H7 (cell line): ENCODE measurements at regions not wholly inside any gene's neighbourhood (a gene's known extent, or its start where the extent isn't known, plus 50 kb on each side); places are given as distances from the start of the nearest gene placed in this dataset.
A peak's percentile ranks its signal among the peaks of the same experiment; 100 is the strongest.

Experiments
- DNase-seq: peaks from one replicate; pipeline ENCODE4 v3.0.0; 2012
- H3K27me3 ChIP-seq: 2 replicates; pipeline ENCODE4 v1.6.0; 2011; ENCODE audit warnings: mild to moderate bottlenecking, low read length; ENCODE audit not compliant: control insufficient read depth, insufficient read depth
- H3K36me3 ChIP-seq: replicated peaks from 2 replicates; pipeline ENCODE4 v1.5.1; 2011; ENCODE audit warnings: low read length; ENCODE audit not compliant: control insufficient read depth, insufficient read depth
- H3K4me3 ChIP-seq: 2 replicates; pipeline ENCODE4 v1.5.1; 2011; ENCODE audit warnings: low read depth, mild to moderate bottlenecking, control low read depth, low read length, moderate library complexity; ENCODE audit not compliant: insufficient read depth

DNA sequence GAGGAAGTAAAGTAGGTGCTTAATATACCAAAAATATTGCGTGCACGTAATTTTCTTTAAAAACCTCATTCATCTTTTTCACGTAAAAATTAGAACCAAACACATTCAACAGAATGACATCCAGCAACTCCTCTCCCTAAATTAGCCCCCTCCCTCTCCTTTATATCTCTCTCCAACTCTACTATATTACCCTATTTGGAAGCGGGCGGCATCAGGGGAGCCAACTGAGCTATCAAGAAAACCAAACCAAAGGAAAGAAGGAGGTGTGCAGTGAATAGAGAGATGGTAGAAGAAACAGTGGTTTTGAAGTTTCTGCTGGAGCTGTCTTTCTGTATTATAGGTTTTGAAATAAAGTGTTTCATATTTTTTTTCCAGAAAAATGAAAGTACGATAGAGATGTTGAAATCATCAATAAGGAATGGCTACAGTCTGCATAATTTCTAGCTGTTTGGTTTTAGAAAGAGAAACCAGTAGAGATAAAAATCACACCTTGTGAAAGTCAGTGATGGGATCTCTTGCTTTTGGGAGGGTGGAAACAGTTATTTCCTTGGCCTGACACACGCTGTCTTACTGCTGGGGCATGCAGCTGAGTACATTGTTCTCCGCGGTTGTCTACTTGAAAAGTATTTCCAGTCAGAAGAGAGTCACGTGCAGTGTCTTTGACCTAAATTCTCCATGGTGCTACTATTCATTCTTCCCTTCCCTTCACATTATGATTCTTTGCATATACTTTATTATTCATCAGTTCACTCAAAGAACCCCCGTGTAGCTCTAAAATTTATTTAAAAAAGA lies 94.1 kb upstream of the WDR17 start:
- Histone ChIP-seq H3K4me3 (no peak overlapping the region), H3K36me3 (no peaks in the 10 kb centered on the region), H3K27me3 (no peaks in the 10 kb centered on the region)
- peak; percentile 15 for DNase-seq

- no peak overlapping the region for H3K4me3 ChIP-seq
- no peak for DNase-seq
- no peaks in the 10 kb centered on the region for H3K36me3 ChIP-seq
- H3K27me3 ChIP-seq, result no peaks in the 10 kb centered on the region
These were observed 92.4 kb upstream of the WDR17 start for GRCh38 chr4:175973027-175973923.

- Histone ChIP-seq H3K36me3 (no peaks in the 10 kb centered on the region), H3K4me3 (no peak overlapping the region), H3K27me3 (no peaks in the 10 kb centered on the region)
- no peak for DNase-seq
These were observed 82.0 kb upstream of the WDR17 start for GRCh38 chr4:175983636-175984035.

DNA sequence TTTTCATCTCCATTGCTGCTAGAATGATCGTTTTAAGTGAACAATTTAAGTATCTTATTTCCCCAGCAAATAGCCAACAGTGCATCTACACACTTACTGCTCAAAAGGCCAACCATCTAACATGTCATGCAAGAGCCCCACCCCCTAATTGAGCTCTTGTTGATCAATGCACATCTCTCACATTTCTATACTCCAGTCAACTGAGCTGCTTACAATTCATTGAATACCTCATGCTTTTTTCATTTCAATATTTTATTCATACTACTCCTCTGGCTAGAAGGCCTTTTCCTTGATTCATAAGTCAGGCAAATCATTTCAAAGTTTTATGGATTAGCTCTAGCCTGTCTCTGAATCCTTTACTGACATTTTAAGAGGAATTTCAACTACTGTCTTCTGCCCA lies 79.0 kb upstream of the WDR17 start:
- H3K36me3 ChIP-seq, result no peaks in the 10 kb centered on the region
- no peaks in the 10 kb centered on the region for H3K27me3 ChIP-seq
- DNase-seq, result no peak
- no peak overlapping the region for H3K4me3 ChIP-seq

GRCh38 chr4:175988511-175988910 lies 77.1 kb upstream of the WDR17 start:
- no peak for DNase-seq
- Histone ChIP-seq H3K36me3 (no peaks in the 10 kb centered on the region), H3K4me3 (no peak overlapping the region), H3K27me3 (no peaks in the 10 kb centered on the region)

DNA sequence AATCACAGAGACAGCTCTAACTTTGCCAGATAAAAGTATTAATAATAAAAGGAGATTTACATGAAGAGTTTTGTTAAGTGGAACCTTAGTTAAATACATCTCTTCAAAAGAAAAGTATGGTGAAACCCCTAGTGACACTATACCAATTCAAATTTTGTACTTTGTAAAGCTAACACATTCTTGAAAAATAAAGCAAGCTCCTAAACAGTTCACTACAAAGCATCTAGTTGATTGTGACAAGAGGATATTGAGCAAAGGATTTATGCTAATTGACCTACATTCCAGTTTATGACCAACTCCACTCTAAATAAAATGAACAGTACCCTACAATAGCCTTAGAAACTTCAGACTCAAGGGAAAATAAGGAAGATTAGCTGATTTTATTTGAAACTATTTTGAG lies 69.4 kb upstream of the WDR17 start:
- DNase-seq, result no peak
- no peak overlapping the region for H3K4me3 ChIP-seq
- H3K36me3 ChIP-seq, result no peaks in the 10 kb centered on the region
- peaks cover 3% of the 10 kb centered on the region for H3K27me3 ChIP-seq

- DNase-seq, result no peak
- Histone ChIP-seq H3K27me3 (peaks cover 12% of the 10 kb centered on the region), H3K36me3 (no peaks in the 10 kb centered on the region), H3K4me3 (no peak overlapping the region)
These were observed 68.3 kb upstream of the WDR17 start for GRCh38 chr4:175997291-175997690.

DNA sequence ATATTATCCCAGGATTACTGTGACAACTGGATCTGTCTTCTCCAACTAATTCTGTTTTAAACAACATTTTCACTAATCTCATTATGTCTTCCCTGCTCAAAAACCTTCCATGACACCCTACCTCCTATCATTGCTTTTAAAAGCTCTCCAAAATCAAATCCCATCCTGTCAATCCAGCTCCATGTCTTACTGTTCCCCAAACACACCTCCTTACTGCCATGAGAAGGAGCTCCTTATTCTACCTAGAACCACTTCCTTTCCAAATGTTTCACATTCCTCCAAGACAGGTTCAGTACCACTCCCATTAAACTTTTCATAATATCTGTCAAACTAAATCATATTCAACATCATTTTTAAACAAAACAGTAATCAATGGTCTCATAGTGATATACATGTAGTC lies 66.9 kb upstream of the WDR17 start:
- no peaks in the 10 kb centered on the region for H3K36me3 ChIP-seq
- no peak overlapping the region for H3K4me3 ChIP-seq
- peaks cover 16% of the 10 kb centered on the region for H3K27me3 ChIP-seq
- DNase-seq, result peak; percentile 28

GRCh38 chr4:175999944-176000343 lies 65.7 kb upstream of the WDR17 start:
- peaks cover 16% of the 10 kb centered on the region for H3K27me3 ChIP-seq
- no peaks in the 10 kb centered on the region for H3K36me3 ChIP-seq
- DNase-seq, result no peak
- H3K4me3 ChIP-seq, result no peak overlapping the region

DNA sequence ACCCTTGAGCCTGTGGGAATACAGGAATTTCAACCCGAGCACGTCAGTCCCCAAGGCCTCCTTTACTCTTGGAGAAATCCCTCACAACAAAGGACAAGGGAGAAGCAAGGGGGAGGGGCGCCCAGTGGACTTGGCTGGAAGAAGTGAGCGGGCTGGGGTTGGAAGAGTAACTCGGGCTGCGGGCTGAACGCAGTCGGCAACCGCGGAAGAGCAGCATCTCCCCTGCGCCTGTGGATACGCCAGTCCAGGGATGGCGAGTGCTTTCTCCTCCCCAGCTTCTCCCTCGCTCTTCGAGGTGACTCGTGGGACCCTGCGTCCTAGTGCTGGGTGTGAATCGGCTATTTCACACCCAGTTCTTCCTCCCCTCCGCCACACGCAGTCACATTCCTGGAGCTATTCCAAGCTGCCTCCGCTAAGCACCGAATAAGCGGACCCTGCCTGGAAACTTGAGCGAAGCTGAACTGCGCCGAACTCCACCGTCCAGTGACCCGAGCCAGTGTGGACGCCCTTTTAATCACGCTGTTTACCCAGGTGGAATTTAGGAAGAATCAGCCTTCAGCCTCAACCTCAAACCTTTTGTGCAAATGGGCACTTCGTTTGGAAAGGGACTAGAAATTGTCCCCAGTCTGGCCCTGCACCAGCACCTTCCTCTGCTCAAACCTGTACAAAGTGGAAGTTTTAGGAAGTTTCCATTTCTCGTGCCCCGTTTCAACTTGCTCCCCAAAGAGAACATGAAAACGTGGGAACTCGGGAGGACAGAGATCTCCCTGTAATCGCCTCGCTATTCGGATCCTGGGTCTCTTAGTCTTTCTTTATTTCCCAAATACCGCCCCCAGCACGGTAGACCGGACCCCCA lies 64.3 kb upstream of the WDR17 start:
- Histone ChIP-seq H3K27me3 (peaks cover 16% of the 10 kb centered on the region), H3K4me3 (peak overlapping the region; percentile 63), H3K36me3 (no peaks in the 10 kb centered on the region)
- DNase-seq, result peak; percentile 55

DNA sequence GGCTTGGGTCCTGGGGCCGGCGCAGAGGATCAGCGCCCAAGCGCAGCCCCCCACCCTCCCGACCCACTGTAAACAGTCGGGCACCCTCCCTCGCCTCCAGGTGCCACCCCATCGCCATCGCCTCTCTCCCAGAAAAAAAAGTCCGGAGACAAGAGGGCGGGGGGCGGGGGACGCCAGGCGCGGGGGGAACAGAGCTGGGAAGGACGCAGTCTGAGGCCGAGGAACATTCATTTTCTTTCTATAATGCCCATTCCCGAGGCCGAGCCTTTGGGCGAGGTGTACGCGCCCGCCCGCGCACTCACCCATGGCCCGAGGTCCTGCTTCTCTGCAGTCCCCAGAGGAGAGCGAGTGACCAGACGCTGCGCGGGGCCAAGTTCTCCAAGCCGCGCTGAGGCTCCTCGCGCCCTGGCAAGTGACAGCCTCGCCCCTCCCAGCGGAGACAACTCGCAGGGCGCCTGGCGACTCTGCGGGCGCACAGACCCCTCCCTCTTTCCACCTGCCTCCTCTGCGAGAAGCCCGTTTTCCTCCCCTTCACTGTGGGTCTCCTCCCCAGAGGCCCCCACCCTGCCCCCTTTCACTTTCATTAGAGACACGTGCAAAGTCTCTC lies 63.5 kb upstream of the WDR17 start:
- Histone ChIP-seq H3K36me3 (no peaks in the 10 kb centered on the region), H3K4me3 (peak overlapping the region; percentile 63), H3K27me3 (peaks cover 16% of the 10 kb centered on the region)
- DNase-seq, result peak; percentile 73

- Histone ChIP-seq H3K36me3 (no peaks in the 10 kb centered on the region), H3K27me3 (peaks cover 16% of the 10 kb centered on the region), H3K4me3 (no peak overlapping the region)
- no peak for DNase-seq
These were observed 59.9 kb upstream of the WDR17 start for GRCh38 chr4:176005766-176006165.

GRCh38 chr4:176009254-176009653 lies 56.4 kb upstream of the WDR17 start:
- H3K36me3 ChIP-seq, result no peaks in the 10 kb centered on the region
- H3K27me3 ChIP-seq, result no peaks in the 10 kb centered on the region
- no peak for DNase-seq
- no peak overlapping the region for H3K4me3 ChIP-seq

DNA sequence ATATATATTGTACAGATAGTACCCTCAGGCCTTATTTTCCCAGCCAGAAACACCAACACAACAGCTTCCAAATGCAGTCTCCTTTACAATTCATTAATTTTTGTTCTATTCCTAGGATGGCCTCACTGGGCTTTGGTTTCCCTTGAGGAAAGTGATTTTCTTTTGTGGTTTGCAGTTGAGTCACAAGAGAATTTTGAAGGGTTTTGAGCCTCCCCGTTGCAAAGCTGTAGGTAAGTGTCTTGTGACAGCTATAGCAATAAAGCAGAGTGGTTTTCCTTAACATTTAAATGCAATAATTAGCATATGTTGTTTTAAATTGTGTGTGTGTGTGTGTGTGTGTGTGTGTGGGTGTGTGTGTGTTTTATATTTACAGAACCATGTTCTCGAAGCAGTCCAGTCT lies 54.1 kb upstream of the WDR17 start:
- H3K36me3 ChIP-seq, result no peaks in the 10 kb centered on the region
- H3K27me3 ChIP-seq, result no peaks in the 10 kb centered on the region
- H3K4me3 ChIP-seq, result no peak overlapping the region
- DNase-seq, result no peak
